GM23338 (cell line): ENCODE measurements at regions not wholly inside any gene's neighbourhood (a gene's known extent, or its start where the extent isn't known, plus 50 kb on each side); places are given as distances from the start of the nearest gene placed in this dataset.

ENCODE experiments used
- ATAC-seq: fragments of 200-7000 bp; cut with Tn5 transposase; 3 replicates; pipeline ENCODE4 v1.9.1; 2020
- DNase-seq: peaks from one replicate; pipeline ENCODE4 v3.0.0-alpha.2; 2015; ENCODE audit warnings: low spot score
- H2AFZ ChIP-seq: fragments of 200-600 bp; sonication (generic); 2 replicates; pipeline ENCODE4 v1.8.0; 2016; ENCODE audit warnings: antibody characterized with exemption, mild to moderate bottlenecking, moderate library complexity
- H3F3A ChIP-seq: fragments of 200-600 bp; sonication (generic); replicated peaks from 2 replicates; pipeline ENCODE4 v1.8.0; 2017; ENCODE audit warnings: antibody characterized with exemption, mixed run types, low read depth
- H3K27ac ChIP-seq: fragments of 200-600 bp; sonication (generic); 2 replicates; pipeline ENCODE4 v1.6.1; 2016; ENCODE audit warnings: low read depth
- H3K27me3 ChIP-seq: fragments of 200-600 bp; sonication (generic); 2 replicates; pipeline ENCODE4 v1.8.0; 2016; ENCODE audit warnings: mild to moderate bottlenecking, mixed run types, moderate library complexity; ENCODE audit not compliant: insufficient read depth
- H3K36me3 ChIP-seq: fragments of 200-600 bp; sonication (generic); 2 replicates; pipeline ENCODE4 v1.8.0; 2016; ENCODE audit warnings: mild to moderate bottlenecking; ENCODE audit not compliant: insufficient read depth
- H3K4me1 ChIP-seq: fragments of 200-600 bp; sonication (generic); 2 replicates; pipeline ENCODE4 v1.8.0; 2016; ENCODE audit warnings: mild to moderate bottlenecking, moderate library complexity; ENCODE audit not compliant: insufficient read depth
- H3K4me2 ChIP-seq: fragments of 200-600 bp; sonication (generic); 2 replicates; pipeline ENCODE4 v1.7.1; 2017; ENCODE audit warnings: mixed run types
- H3K4me3 ChIP-seq: fragments of 200-600 bp; sonication (generic); 2 replicates; pipeline ENCODE4 v1.6.1; 2016; ENCODE audit warnings: mixed run types
- H3K79me2 ChIP-seq: fragments of 200-600 bp; sonication (generic); replicated peaks from 2 replicates; pipeline ENCODE4 v1.8.0; 2017; ENCODE audit warnings: mild to moderate bottlenecking; ENCODE audit not compliant: insufficient read depth
- H3K9me2 ChIP-seq: fragments of 200-600 bp; sonication (generic); 2 replicates; pipeline ENCODE4 v1.8.0; 2017; ENCODE audit not compliant: insufficient read depth
- H4K20me1 ChIP-seq: fragments of 200-600 bp; sonication (generic); replicated peaks from 2 replicates; pipeline ENCODE4 v1.8.0; 2017; ENCODE audit warnings: mild to moderate bottlenecking; ENCODE audit not compliant: insufficient read depth
- H3K27ac Mint-ChIP-seq: 2 replicates; pipeline ENCODE4 v1.8.0; 2020; ENCODE audit warnings: inconsistent platforms, mild to moderate bottlenecking, moderate library complexity, mixed read lengths
- H3K27me3 Mint-ChIP-seq: 3 replicates; pipeline ENCODE4 v1.8.0; 2022; ENCODE audit warnings: low read depth, mild to moderate bottlenecking, moderate library complexity, mixed read lengths, inconsistent platforms; ENCODE audit not compliant: insufficient read depth, poor library complexity
- H3K36me3 Mint-ChIP-seq: 3 replicates; pipeline ENCODE4 v1.8.0; 2021; ENCODE audit warnings: low read depth, mild to moderate bottlenecking, inconsistent platforms, moderate library complexity, mixed read lengths
- H3K4me1 Mint-ChIP-seq: 3 replicates; pipeline ENCODE4 v1.8.0; 2020; ENCODE audit warnings: mild to moderate bottlenecking, inconsistent platforms, mixed read lengths
- H3K4me3 Mint-ChIP-seq: 3 replicates; pipeline ENCODE4 v1.8.0; 2021; ENCODE audit warnings: moderate library complexity, mild to moderate bottlenecking, inconsistent platforms, mixed read lengths
- H3K9me3 Mint-ChIP-seq: 3 replicates; pipeline ENCODE4 v1.8.0; 2020; ENCODE audit warnings: moderate library complexity, mild to moderate bottlenecking, inconsistent platforms, mixed read lengths
- CREB1 ChIP-seq: fragments of 250-450 bp; sonication (Bioruptor Pico); IDR thresholded peaks from 2 replicates; pipeline ENCODE4 v1.5.0; 2020; ENCODE audit warnings: low read depth, mild to moderate bottlenecking, moderate library complexity
- CTCF ChIP-seq, 2 experiments: fragments of 200-600 bp in 1 of 2; sonication (generic) in 1 of 2; conservative IDR thresholded peaks; 2 replicates each; pipeline versions ENCODE4 v1.5.1 to v1.6.1; 2016 to 2017; ENCODE audit warnings: antibody characterized with exemption in 2 of 2, low read depth in 2 of 2, mild to moderate bottlenecking in 2 of 2, moderate library complexity in 1 of 2
- ETS1 ChIP-seq: IDR thresholded peaks from 2 replicates; pipeline ENCODE4 v1.6.1; 2016; ENCODE audit warnings: antibody characterized with exemption
- EZH2phosphoT487 ChIP-seq: fragments of 200-600 bp; sonication (generic); IDR thresholded peaks from one replicate; pipeline ENCODE4 v1.8.1; 2018; ENCODE audit warnings: antibody characterized with exemption; ENCODE audit not compliant: unreplicated experiment
- JUNB ChIP-seq: IDR thresholded peaks from one replicate; pipeline ENCODE4 v1.6.1; 2016; ENCODE audit warnings: antibody characterized with exemption; ENCODE audit not compliant: unreplicated experiment
- NANOG ChIP-seq: IDR thresholded peaks from 2 replicates; pipeline ENCODE4 v1.6.1; 2016; ENCODE audit warnings: antibody characterized with exemption, borderline replicate concordance
- POLR2AphosphoS5 ChIP-seq: IDR thresholded peaks from 2 replicates; pipeline ENCODE4 v1.6.1; 2016; ENCODE audit warnings: antibody characterized with exemption, low read depth
- REST ChIP-seq: IDR thresholded peaks from one replicate; pipeline ENCODE4 v1.6.1; 2018; ENCODE audit warnings: antibody characterized with exemption; ENCODE audit not compliant: unreplicated experiment
- STAT1 ChIP-seq: IDR thresholded peaks from one replicate; pipeline ENCODE4 v1.6.1; 2016; ENCODE audit warnings: antibody characterized with exemption; ENCODE audit not compliant: unreplicated experiment
- ZNF114 ChIP-seq: fragments of 250-450 bp; sonication (Bioruptor Pico); IDR thresholded peaks from 2 replicates; pipeline ENCODE4 v1.5.0; 2020; ENCODE audit warnings: mild to moderate bottlenecking, moderate library complexity
- ZNF331 ChIP-seq: fragments of 250-450 bp; sonication (Bioruptor Pico); IDR thresholded peaks from 2 replicates; pipeline ENCODE4 v1.5.0; 2020; ENCODE audit warnings: low read depth, mild to moderate bottlenecking, moderate library complexity

DNA sequence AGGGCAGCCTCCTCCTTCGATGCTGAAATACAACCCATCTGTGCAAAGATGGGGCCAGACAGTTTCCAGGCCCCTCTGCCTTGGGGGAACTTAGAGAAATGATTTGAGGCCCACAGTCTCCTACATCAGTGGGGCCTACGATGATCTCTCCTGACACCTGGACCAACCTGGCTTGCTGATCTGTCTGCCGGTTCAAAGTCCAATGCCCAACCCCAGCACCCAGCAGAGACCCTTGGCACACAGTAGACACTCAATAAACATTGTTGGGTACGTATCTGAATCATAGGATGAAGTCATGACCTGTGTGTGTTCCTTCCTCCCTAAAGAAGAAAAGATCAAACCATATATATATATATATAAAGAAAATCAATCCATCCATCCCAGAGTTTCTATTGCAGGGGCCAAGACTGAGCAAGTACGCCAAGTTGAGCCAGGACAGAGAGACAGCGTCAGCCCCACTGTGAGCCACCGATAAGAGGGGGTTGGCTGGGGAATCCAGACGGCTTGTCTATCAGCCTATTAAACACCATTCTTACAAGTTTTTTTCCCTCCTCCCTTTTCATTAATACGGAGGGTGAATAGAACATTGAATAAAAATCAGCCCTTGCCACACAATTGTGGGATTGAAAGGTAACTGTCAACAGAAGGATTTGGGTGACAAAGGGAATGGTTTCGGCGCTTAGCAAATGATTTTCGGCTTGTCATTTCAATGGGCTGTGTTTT is 244.1 kb downstream of the MN1 start:
- Histone ChIP-seq H2AFZ (no peak overlapping the region), H3K79me2 (no peaks in the 10 kb centered on the region), H3K36me3 (no peaks in the 10 kb centered on the region), H3K9me2 (no peaks in the 10 kb centered on the region), H3K4me1 (peaks cover 7% of the 10 kb centered on the region; the same call in 1 of the 2 replicates), H3K27ac (no peak overlapping the region), H3K4me2 (no peak overlapping the region), H3K27me3 (no peaks in the 10 kb centered on the region), H4K20me1 (no peaks in the 10 kb centered on the region), H3F3A (no peaks in the 10 kb centered on the region), H3K4me3 (no peak overlapping the region)
- TF ChIP-seq REST (no peak), ZNF114 (CRISPR knock-in tag) (no peak), CTCF (conservative IDR thresholded peaks at IDR 0.05; ENCODE audit: low read depth in 2 of 2) (no peak), ZNF331 (CRISPR knock-in tag) (no peak), CREB1 (CRISPR knock-in tag) (no peak), POLR2AphosphoS5 (no peak), JUNB (no peak), ETS1 (no peak), STAT1 (no peak), EZH2phosphoT487 (no peak), NANOG (no peak)
- DNase-seq (no peak), ATAC-seq (peak; percentile 29; the same call in 2 of the 3 replicates)
- Mint-ChIP-seq H3K4me1 (peaks cover 24% of the 10 kb centered on the region), H3K9me3 (no peaks in the 10 kb centered on the region), H3K4me3 (no peak overlapping the region), H3K27me3 (peaks cover 6% of the 10 kb centered on the region), H3K27ac (no peak overlapping the region), H3K36me3 (no peaks in the 10 kb centered on the region)
